HepG2 (cell line): ENCODE measurements at regions not wholly inside any gene's neighbourhood (a gene's known extent, or its start where the extent isn't known, plus 50 kb on each side); places are given as distances from the start of the nearest gene placed in this dataset.

Experiments used
- ATAC-seq: fragments of 200-7000 bp; cut with Tn5 transposase; 3 replicates; pipeline ENCODE4 v1.9.1; 2020; ENCODE audit warnings: mild to moderate bottlenecking, moderate library complexity
- BruUV-seq: library from RNA; stranded (reverse); fragments of 400-500 nt; replicated peaks from 2 replicates; lab custom pipeline; 2021; lab: Mats Ljungman, UMichigan
- CTCF ChIA-PET: fragments of 300-600 bp; formaldehyde crosslinking; extraction: SDS; loops from one replicate; lab custom pipeline; 2021; ENCODE audit warnings: low total read pairs, inconsistent platforms, low intra/inter-chr PET ratio; lab: Yijun Ruan, JAX
- POLR2A ChIA-PET: fragments of 350-600 bp; sonication (Branson Sonifier 250); formaldehyde crosslinking; loops from one replicate; lab custom pipeline; 2020; ENCODE audit warnings: antibody characterized with exemption, inconsistent platforms; lab: Yijun Ruan, JAX
- DNase-seq: peaks from one replicate; pipeline ENCODE4 v3.0.0-alpha.2; 2015; ENCODE audit warnings: low spot score
- FAIRE-seq: peaks from 3 replicates; lab custom pipeline; 2011; peaks lifted over from hg19 to GRCh38; lab: Jason Lieb, UNC
- H2AFZ ChIP-seq: one replicate; pipeline ENCODE4 v1.6.1; 2011; ENCODE audit warnings: low read length, inconsistent platforms
- H3K27ac ChIP-seq: fragments of 300-600 bp; 3 replicates; pipeline ENCODE4 v1.8.0; 2011; ENCODE audit warnings: mixed run types, mild to moderate bottlenecking, mixed read lengths, low read length, inconsistent platforms; ENCODE audit not compliant: insufficient read depth; ENCODE audit errors: extremely low read length
- H3K27me3 ChIP-seq, 2 experiments: fragments of 200-600 bp in 1 of 2; 2 replicates in 1 of 2; 3 replicates in 1 of 2; pipeline versions ENCODE4 v1.6.0 to v1.8.0; 2011; ENCODE audit warnings: low read length in 2 of 2, mild to moderate bottlenecking in 2 of 2, moderate library complexity in 2 of 2, inconsistent platforms in 1 of 2; ENCODE audit not compliant: insufficient read depth in 2 of 2, control insufficient read depth in 1 of 2
- H3K36me3 ChIP-seq, 2 experiments: fragments of 200-600 bp in 1 of 2; replicated peaks in 1 of 2; 2 replicates in 1 of 2; 3 replicates in 1 of 2; pipeline versions ENCODE4 v1.5.1 to v1.8.0; 2011; ENCODE audit warnings: low read length in 2 of 2, inconsistent platforms in 1 of 2; ENCODE audit not compliant: insufficient read depth in 2 of 2, control insufficient read depth in 1 of 2
- H3K4me1 ChIP-seq: 2 replicates; pipeline ENCODE4 v1.5.1; 2012; ENCODE audit warnings: low read length, inconsistent platforms; ENCODE audit not compliant: insufficient read depth
- H3K4me2 ChIP-seq: 2 replicates; pipeline ENCODE4 v1.6.0; 2011; ENCODE audit warnings: low read depth, low read length, inconsistent platforms
- H3K4me3 ChIP-seq, 3 experiments: fragments of 200-600 bp in 1 of 3; sonication (generic), shearing (Covaris generic) in 1 of 3; replicated peaks in 1 of 3; 2 replicates each; pipeline ENCODE4 v1.5.1; 2011 to 2016; ENCODE audit warnings: low read length in 3 of 3, inconsistent platforms in 2 of 3, low read depth in 2 of 3, mild to moderate bottlenecking in 2 of 3, control low read depth in 1 of 3, mixed read lengths in 1 of 3; ENCODE audit not compliant: insufficient read depth in 1 of 3
- H3K79me2 ChIP-seq: one replicate; pipeline ENCODE4 v1.6.1; 2011; ENCODE audit warnings: low read length, inconsistent platforms; ENCODE audit not compliant: insufficient read depth
- H3K9ac ChIP-seq: 2 replicates; pipeline ENCODE4 v1.6.0; 2011; ENCODE audit warnings: mild to moderate bottlenecking, low read depth, low read length, inconsistent platforms; ENCODE audit not compliant: insufficient read depth
- H3K9me3 ChIP-seq: 2 replicates; pipeline ENCODE4 v1.5.1; 2012; ENCODE audit warnings: mild to moderate bottlenecking, low read length
- H4K20me1 ChIP-seq: 2 replicates; pipeline ENCODE4 v1.6.0; 2011; ENCODE audit warnings: inconsistent platforms, mild to moderate bottlenecking, low read length, moderate library complexity; ENCODE audit not compliant: insufficient read depth
- DNMT1 ChIP-seq: sonication (generic); formaldehyde crosslinking; IDR thresholded peaks from 2 replicates; pipeline ENCODE4 v1.5.1; 2020; ENCODE audit warnings: mild to moderate bottlenecking, missing genetic modification reagents
- ELF1 ChIP-seq: sonication (generic); formaldehyde crosslinking; IDR thresholded peaks from 2 replicates; pipeline ENCODE4 v1.4.0; 2020; ENCODE audit warnings: missing genetic modification reagents
- SMC3 ChIP-seq: IDR thresholded peaks from 2 replicates; pipeline ENCODE4 v1.6.1; 2011; ENCODE audit warnings: low read length, improper control_type of control experiment
- ZFP41 ChIP-seq: sonication (generic); formaldehyde crosslinking; IDR thresholded peaks from 2 replicates; pipeline ENCODE4 v1.4.0; 2020; ENCODE audit warnings: mild to moderate bottlenecking, missing genetic modification reagents, borderline replicate concordance
- ZKSCAN5 ChIP-seq: sonication (generic); formaldehyde crosslinking; IDR thresholded peaks from 2 replicates; pipeline ENCODE4 v1.5.1; 2020; ENCODE audit warnings: mild to moderate bottlenecking, missing genetic modification reagents
- ZNF703 ChIP-seq: sonication (generic); formaldehyde crosslinking; IDR thresholded peaks from 2 replicates; pipeline ENCODE4 v1.5.1; 2020; ENCODE audit warnings: missing genetic modification reagents, mild to moderate bottlenecking, moderate library complexity, borderline replicate concordance
- WGBS: methylation state at CpG from one replicate; pipeline ENCODE4 v1.1.6; 2017; ENCODE audit warnings: low lambda C conversion rate; 5-methylcytosine and 5-hydroxymethylcytosine counted together
- in situ Hi-C: cut with HindIII; loops from 2 replicates; pipeline ENCODE4 v1.10.0; 2017; ENCODE audit warnings: low pct_unique_long_range_greater_than_20kb; ENCODE audit not compliant: extremely low pct_ligation_motif_present
- intact Hi-C: fragments of 100-400 bp; cut with micrococcal nuclease; formaldehyde crosslinking; loops from one replicate; pipeline ENCODE4 v1.10.0; 2022; ENCODE audit not compliant: unreplicated experiment
- TF ChIP-seq, protein P1 (sequence below): IDR thresholded peaks from 2 replicates; pipeline ENCODE4 v1.6.1; 2016; ENCODE audit warnings: low read depth, missing genetic modification reagents, missing compliant biosample characterization

- Histone ChIP-seq H2AFZ (no peak overlapping the region), H3K4me2 (no peak overlapping the region), H4K20me1 (no peaks in the 10 kb centered on the region), H3K79me2 (no peaks in the 10 kb centered on the region), H3K4me3 (no peak overlapping the region), H3K4me1 (no peaks in the 10 kb centered on the region), H3K27me3 (no peaks in the 10 kb centered on the region), H3K36me3 (no peaks in the 10 kb centered on the region), H3K9ac (no peak overlapping the region), H3K27ac (no peak overlapping the region), H3K9me3 (no peaks in the 10 kb centered on the region)
- intact Hi-C loops (no loop called here), in situ Hi-C loops (no loop called here)
- FAIRE-seq (no peak), DNase-seq (no peak), ATAC-seq (no peak)
- CTCF ChIA-PET, result no interaction called here
- 0% methylated on average over 3 of the region's 3 CpGs for WGBS
- TF ChIP-seq SMC3, result no peak
- no peak for TF ChIP-seq DNMT1 (CRISPR knock-in tag)
- TF ChIP-seq ZNF703 (CRISPR knock-in tag), result no peak
- no TSS peak for BruUV-seq
- POLR2A ChIA-PET, result no interaction called here
These were observed 383.3 kb downstream of the YTHDC2 start for GRCh38 chr5:113896789-113897188.

- Histone ChIP-seq H3K9me3 (no peaks in the 10 kb centered on the region), H3K4me3 (no peak overlapping the region), H3K4me2 (no peak overlapping the region), H3K9ac (no peak overlapping the region), H3K36me3 (no peaks in the 10 kb centered on the region), H4K20me1 (no peaks in the 10 kb centered on the region), H2AFZ (no peak overlapping the region), H3K27ac (no peak overlapping the region), H3K79me2 (no peaks in the 10 kb centered on the region), H3K27me3 (no peaks in the 10 kb centered on the region), H3K4me1 (no peaks in the 10 kb centered on the region)
- ATAC-seq, result no peak
- no peak for FAIRE-seq
- DNase-seq, result no peak
- ChIA-PET POLR2A (no interaction called here), CTCF (no interaction called here)
- BruUV-seq, result no TSS peak
- intact Hi-C loops, result no loop called here
- WGBS, result 43% methylated on average over 5 of the region's 5 CpGs
- TF ChIP-seq ZKSCAN5 (CRISPR knock-in tag), result no peak
- no peak for TF ChIP-seq ELF1 (CRISPR knock-in tag)
- TF ChIP-seq, protein P1, sequence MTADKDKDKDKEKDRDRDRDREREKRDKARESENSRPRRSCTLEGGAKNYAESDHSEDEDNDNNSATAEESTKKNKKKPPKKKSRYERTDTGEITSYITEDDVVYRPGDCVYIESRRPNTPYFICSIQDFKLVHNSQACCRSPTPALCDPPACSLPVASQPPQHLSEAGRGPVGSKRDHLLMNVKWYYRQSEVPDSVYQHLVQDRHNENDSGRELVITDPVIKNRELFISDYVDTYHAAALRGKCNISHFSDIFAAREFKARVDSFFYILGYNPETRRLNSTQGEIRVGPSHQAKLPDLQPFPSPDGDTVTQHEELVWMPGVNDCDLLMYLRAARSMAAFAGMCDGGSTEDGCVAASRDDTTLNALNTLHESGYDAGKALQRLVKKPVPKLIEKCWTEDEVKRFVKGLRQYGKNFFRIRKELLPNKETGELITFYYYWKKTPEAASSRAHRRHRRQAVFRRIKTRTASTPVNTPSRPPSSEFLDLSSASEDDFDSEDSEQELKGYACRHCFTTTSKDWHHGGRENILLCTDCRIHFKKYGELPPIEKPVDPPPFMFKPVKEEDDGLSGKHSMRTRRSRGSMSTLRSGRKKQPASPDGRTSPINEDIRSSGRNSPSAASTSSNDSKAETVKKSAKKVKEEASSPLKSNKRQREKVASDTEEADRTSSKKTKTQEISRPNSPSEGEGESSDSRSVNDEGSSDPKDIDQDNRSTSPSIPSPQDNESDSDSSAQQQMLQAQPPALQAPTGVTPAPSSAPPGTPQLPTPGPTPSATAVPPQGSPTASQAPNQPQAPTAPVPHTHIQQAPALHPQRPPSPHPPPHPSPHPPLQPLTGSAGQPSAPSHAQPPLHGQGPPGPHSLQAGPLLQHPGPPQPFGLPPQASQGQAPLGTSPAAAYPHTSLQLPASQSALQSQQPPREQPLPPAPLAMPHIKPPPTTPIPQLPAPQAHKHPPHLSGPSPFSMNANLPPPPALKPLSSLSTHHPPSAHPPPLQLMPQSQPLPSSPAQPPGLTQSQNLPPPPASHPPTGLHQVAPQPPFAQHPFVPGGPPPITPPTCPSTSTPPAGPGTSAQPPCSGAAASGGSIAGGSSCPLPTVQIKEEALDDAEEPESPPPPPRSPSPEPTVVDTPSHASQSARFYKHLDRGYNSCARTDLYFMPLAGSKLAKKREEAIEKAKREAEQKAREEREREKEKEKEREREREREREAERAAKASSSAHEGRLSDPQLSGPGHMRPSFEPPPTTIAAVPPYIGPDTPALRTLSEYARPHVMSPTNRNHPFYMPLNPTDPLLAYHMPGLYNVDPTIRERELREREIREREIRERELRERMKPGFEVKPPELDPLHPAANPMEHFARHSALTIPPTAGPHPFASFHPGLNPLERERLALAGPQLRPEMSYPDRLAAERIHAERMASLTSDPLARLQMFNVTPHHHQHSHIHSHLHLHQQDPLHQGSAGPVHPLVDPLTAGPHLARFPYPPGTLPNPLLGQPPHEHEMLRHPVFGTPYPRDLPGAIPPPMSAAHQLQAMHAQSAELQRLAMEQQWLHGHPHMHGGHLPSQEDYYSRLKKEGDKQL (CRISPR knock-in tag), result no peak
- no peak for TF ChIP-seq ZFP41 (CRISPR knock-in tag)
- in situ Hi-C loops, result no loop called here
These were observed 384.3 kb downstream of the YTHDC2 start for GRCh38 chr5:113897748-113898147.
